GM21576 (cell line): ENCODE measurements at regions not wholly inside any gene's neighbourhood (a gene's known extent, or its start where the extent isn't known, plus 50 kb on each side); places are given as distances from the start of the nearest gene placed in this dataset.
"Not testable (repeated sequence)": the region's sequence is repeated elsewhere in the genome, so short reads cannot be mapped to it uniquely, and the experiment has no call there.

Experiments used
- ATAC-seq: cut with Tn5 transposase; IDR thresholded peaks from one replicate; pipeline ENCODE4 v1.9.1; 2021; ENCODE audit warnings: mild to moderate bottlenecking, moderate library complexity; ENCODE audit not compliant: unreplicated experiment

- ATAC-seq: no peak
Measured at GRCh38 chr2:167607731-167608130, 639.7 kb downstream of the STK39 start.

GRCh38 chr2:167607211-167607610 lies 640.2 kb downstream of the STK39 start:
- no peak for ATAC-seq

- ATAC-seq: no peak
Measured at GRCh38 chr2:167602122-167602521, 645.3 kb downstream of the STK39 start.

- no peak for ATAC-seq
Measured at GRCh38 chr2:167599219-167599618, 648.2 kb downstream of the STK39 start.

- peak; percentile 72 for ATAC-seq
Measured at GRCh38 chr2:167595839-167596471, 651.4 kb downstream of the STK39 start.

GRCh38 chr2:167595021-167595420 lies 652.4 kb downstream of the STK39 start:
- no peak for ATAC-seq

- no peak for ATAC-seq
Measured at GRCh38 chr2:167592441-167592840, 655.0 kb downstream of the STK39 start.

GRCh38 chr2:167582619-167583018 lies 664.8 kb downstream of the STK39 start:
- no peak for ATAC-seq

GRCh38 chr2:167581961-167582574 lies 665.3 kb downstream of the STK39 start:
- ATAC-seq: no peak

GRCh38 chr2:167579826-167580225 lies 667.6 kb downstream of the STK39 start:
- no peak for ATAC-seq

GRCh38 chr2:167575276-167575675 lies 672.1 kb downstream of the STK39 start:
- no peak for ATAC-seq

- ATAC-seq: no peak
Measured at GRCh38 chr2:167572883-167573619, 674.3 kb downstream of the STK39 start.

GRCh38 chr2:167570370-167570769 lies 677.0 kb downstream of the STK39 start:
- no peak for ATAC-seq

GRCh38 chr2:167563885-167564619 lies 675.8 kb downstream of the XIRP2 start:
- ATAC-seq: not testable (repeated sequence)

GRCh38 chr2:167558272-167558991 lies 670.2 kb downstream of the XIRP2 start:
- ATAC-seq: not testable (repeated sequence)

- no peak for ATAC-seq
Measured at GRCh38 chr2:167555098-167555720, 666.9 kb downstream of the XIRP2 start.

GRCh38 chr2:167553635-167554034 lies 665.4 kb downstream of the XIRP2 start:
- ATAC-seq: no peak

- no peak for ATAC-seq
Measured at GRCh38 chr2:167551416-167551815, 663.1 kb downstream of the XIRP2 start.

GRCh38 chr2:167550448-167550847 lies 662.2 kb downstream of the XIRP2 start:
- no peak for ATAC-seq

GRCh38 chr2:167548396-167548795 lies 660.1 kb downstream of the XIRP2 start:
- no peak for ATAC-seq
